ENCODE measurements at regions not wholly inside any gene's neighbourhood (a gene's known extent, or its start where the extent isn't known, plus 50 kb on each side); places are given as distances from the start of the nearest gene placed in this dataset.

- Histone ChIP-seq H3K4me3 (no peak overlapping the region), H3K36me3 (no peaks in the 10 kb centered on the region), H3K9me3 (peaks cover 0 to 6% (median 0%) of the 10 kb centered on the region in 12 donors), H3K4me1 (no peaks in the 10 kb centered on the region), H3K27me3 (peaks cover 0 to 4% (median 0%) of the 10 kb centered on the region in 9 donors), H3K27ac (no peak overlapping the region)
- intact Hi-C loops (cut with DNase I) = no loop called here
- 61 to 78% (median 72%) methylated on average over 2 of the region's 2 CpGs for WGBS, 4 donors
- ATAC-seq (no peak), DNase-seq (no peak)
- no peak for TF ChIP-seq POLR2A (IDR thresholded peaks at IDR 0.05)
Measured at GRCh38 chr2:212618636-212619035, 80.0 kb upstream of the ERBB4 start.

- WGBS, 4 donors = 54 to 71% (median 62%) methylated on average over 3 of the region's 3 CpGs
- Histone ChIP-seq H3K27ac (no peak overlapping the region), H3K4me1 (no peaks in the 10 kb centered on the region), H3K27me3 (peaks cover 0 to under 1% (median 0%) of the 10 kb centered on the region in 9 donors), H3K4me3 (no peak overlapping the region), H3K36me3 (no peaks in the 10 kb centered on the region), H3K9me3 (no peaks in the 10 kb centered on the region)
- TF ChIP-seq CTCF (IDR thresholded peaks at IDR 0.05) (no peak), POLR2A (IDR thresholded peaks at IDR 0.05) (no peak)
- DNase-seq (no peak), ATAC-seq (no peak)
- intact Hi-C loops (cut with DNase I) = no loop called here
Measured at GRCh38 chr2:212610872-212611425, 72.3 kb upstream of the ERBB4 start.

- ATAC-seq (no peak), DNase-seq (no peak)
- Histone ChIP-seq H3K27ac (no peak overlapping the region), H3K27me3 (no peaks in the 10 kb centered on the region), H3K4me1 (no peaks in the 10 kb centered on the region), H3K9me3 (no peaks in the 10 kb centered on the region), H3K36me3 (no peaks in the 10 kb centered on the region), H3K4me3 (no peak overlapping the region)
- WGBS, 4 donors = 83 to 88% (median 87%) methylated on average over 3 of the region's 3 CpGs
- TF ChIP-seq POLR2A (IDR thresholded peaks at IDR 0.05) (no peak), CTCF (IDR thresholded peaks at IDR 0.05) (no peak)
- intact Hi-C loops (cut with DNase I) = no loop called here
Measured at GRCh38 chr2:212609479-212609878, 70.9 kb upstream of the ERBB4 start.

GRCh38 chr2:212607080-212607479 is 68.5 kb upstream of the ERBB4 start:
- H3K36me3 ChIP-seq = no peaks in the 10 kb centered on the region
- no peak for TF ChIP-seq CTCF (IDR thresholded peaks at IDR 0.05)
- intact Hi-C loops (cut with DNase I) = no loop called here
- ATAC-seq = no peak
- 52 to 69% (median 63%) methylated on average over 2 of the region's 2 CpGs for WGBS, 4 donors
- no peaks in the 10 kb centered on the region for H3K27me3 ChIP-seq
- H3K4me1 ChIP-seq = no peaks in the 10 kb centered on the region
- H3K27ac ChIP-seq = no peak overlapping the region
- no peaks in the 10 kb centered on the region for H3K9me3 ChIP-seq
- H3K4me3 ChIP-seq = no peak overlapping the region
- no peak for DNase-seq

GRCh38 chr2:212606232-212606631 is 67.6 kb upstream of the ERBB4 start:
- Histone ChIP-seq H3K27ac (no peak overlapping the region), H3K9me3 (no peaks in the 10 kb centered on the region), H3K27me3 (no peaks in the 10 kb centered on the region), H3K4me3 (no peak overlapping the region), H3K36me3 (no peaks in the 10 kb centered on the region), H3K4me1 (no peaks in the 10 kb centered on the region)
- intact Hi-C loops (cut with DNase I) = no loop called here
- WGBS, 4 donors = 84 to 92% (median 88%) methylated on average over 1 of the region's 1 CpG
- TF ChIP-seq POLR2A (IDR thresholded peaks at IDR 0.05) = no peak
- no peak for TF ChIP-seq CTCF (IDR thresholded peaks at IDR 0.05)
- ATAC-seq (no peak), DNase-seq (no peak)
